Kidney (tissue), 13 donors: ENCODE measurements at regions not wholly inside any gene's neighbourhood (a gene's known extent, or its start where the extent isn't known, plus 50 kb on each side); places are given as distances from the start of the nearest gene placed in this dataset.
"Not testable (repeated sequence)": the region's sequence is repeated elsewhere in the genome, so short reads cannot be mapped to it uniquely, and the experiment has no call there.

Experiments used
- DNase-seq, 5 donors: peaks; one replicate each; pipeline ENCODE4 v3.0.0-alpha.2; 2013 to 2020
- FAIRE-seq: peaks from 2 replicates; lab custom pipeline; 2012; peaks lifted over from hg19 to GRCh38; lab: Jason Lieb, UNC
- H3K27ac ChIP-seq, 2 donors: one replicate each; pipeline ENCODE4 v1.7.0; 2013; ENCODE audit warnings: low read depth in 2 of 2, low read length in 2 of 2, inconsistent platforms in 1 of 2
- H3K27me3 ChIP-seq: one replicate; pipeline ENCODE4 v1.7.1; 2013; ENCODE audit warnings: low read length, inconsistent platforms; ENCODE audit not compliant: control insufficient read depth, insufficient read depth
- H3K36me3 ChIP-seq, 3 donors: one replicate each; pipeline versions ENCODE4 v1.7.0 to v1.7.1; 2013; ENCODE audit warnings: low read length in 3 of 3, control low read depth in 1 of 3, inconsistent platforms in 1 of 3; ENCODE audit not compliant: insufficient read depth in 3 of 3, control insufficient read depth in 2 of 3
- H3K4me1 ChIP-seq, 3 donors: one replicate each; pipeline versions ENCODE4 v1.7.0 to v1.7.1; 2013; ENCODE audit warnings: low read length in 3 of 3, inconsistent platforms in 1 of 3, low read depth in 1 of 3; ENCODE audit not compliant: control insufficient read depth in 2 of 3, insufficient read depth in 2 of 3
- H3K4me3 ChIP-seq, 3 donors: one replicate each; pipeline versions ENCODE4 v1.7.0 to v1.8.1; 2013; ENCODE audit warnings: low read length in 3 of 3, control low read depth in 1 of 3, inconsistent platforms in 1 of 3
- H3K9ac ChIP-seq, 3 donors: one replicate each; pipeline versions ENCODE4 v1.7.0 to v1.7.1; 2013; ENCODE audit warnings: low read length in 3 of 3, control low read depth in 1 of 3, inconsistent platforms in 1 of 3
- H3K9me3 ChIP-seq, 3 donors: one replicate each; pipeline versions ENCODE4 v1.7.0 to v1.7.1; 2013; ENCODE audit warnings: low read length in 3 of 3, control low read depth in 1 of 3, inconsistent platforms in 1 of 3; ENCODE audit not compliant: control insufficient read depth in 2 of 3, insufficient read depth in 1 of 3
- CTCF ChIP-seq: IDR thresholded peaks from 3 replicates; pipeline ENCODE4 v1.5.1; 2012; ENCODE audit warnings: mild to moderate bottlenecking, moderate library complexity, borderline replicate concordance; ENCODE audit not compliant: insufficient read depth; ENCODE audit errors: extremely low read depth
- intact Hi-C: fragments of 100-400 bp; cut with DNase I; formaldehyde crosslinking; loops from one replicate; pipeline ENCODE4 v1.11.1; 2022
- donor health status: control.
- donor health status: control.
- donor health status: control.
- donor health status: control.
- donor health status: control.
- donor health status: DM: yes; HTN: yes; CAD: no.
- donor health status: Normal renal cell carcinoma (clear cell type).

GRCh38 chr9:87206064-87206661 lies 258.9 kb upstream of the GAS1 start:
- intact Hi-C loops, result no loop called here
- H3K9me3 ChIP-seq, result no peaks in the 10 kb centered on the region

GRCh38 chr9:87210658-87211057 lies 263.4 kb upstream of the GAS1 start:
- FAIRE-seq, H3K27ac ChIP-seq, H3K9ac ChIP-seq, H3K4me1 ChIP-seq, H3K27me3 ChIP-seq, H3K36me3 ChIP-seq, DNase-seq, intact Hi-C loops, H3K4me3 ChIP-seq, H3K9me3 ChIP-seq: not testable (repeated sequence)

More at GRCh38 chr9:87206064-87206661, 258.9 kb upstream of the GAS1 start:
- H3K9ac ChIP-seq, result no peak overlapping the region
- no peaks in the 10 kb centered on the region for H3K4me1 ChIP-seq
- no peak overlapping the region for H3K27ac ChIP-seq
- DNase-seq (no peak), FAIRE-seq (no peak)
- H3K4me3 ChIP-seq, result no peak overlapping the region
- H3K27me3 ChIP-seq, result no peaks in the 10 kb centered on the region
- no peak for TF ChIP-seq CTCF
- H3K36me3 ChIP-seq, result no peaks in the 10 kb centered on the region

GRCh38 chr9:87211669-87212068 lies 264.4 kb upstream of the GAS1 start:
- no peak for TF ChIP-seq CTCF
- Histone ChIP-seq H3K9me3 (no peaks in the 10 kb centered on the region), H3K36me3 (no peaks in the 10 kb centered on the region), H3K27me3 (no peaks in the 10 kb centered on the region), H3K27ac (no peak overlapping the region), H3K4me3 (no peak overlapping the region), H3K9ac (no peak overlapping the region), H3K4me1 (no peaks in the 10 kb centered on the region)
- intact Hi-C loops, result no loop called here
- no peak for DNase-seq
- no peak for FAIRE-seq

GRCh38 chr9:87212605-87213021 lies 265.3 kb upstream of the GAS1 start:
- Histone ChIP-seq H3K27ac (no peak overlapping the region), H3K4me3 (no peak overlapping the region), H3K4me1 (no peaks in the 10 kb centered on the region), H3K9me3 (no peaks in the 10 kb centered on the region), H3K36me3 (no peaks in the 10 kb centered on the region), H3K9ac (no peak overlapping the region), H3K27me3 (no peaks in the 10 kb centered on the region)
- no peak for FAIRE-seq
- intact Hi-C loops, result no loop called here
- TF ChIP-seq CTCF, result no peak
- DNase-seq, result peak in 2 of 5 donors; percentile 36 to 59
